CD14-positive monocyte (primary cell): ENCODE measurements at regions not wholly inside any gene's neighbourhood (a gene's known extent, or its start where the extent isn't known, plus 50 kb on each side); places are given as distances from the start of the nearest gene placed in this dataset.

ENCODE experiments used
- DNase-seq, 3 donors: peaks; one replicate each; pipeline ENCODE4 v3.0.0-alpha.2; 2011 to 2022
- H2AFZ ChIP-seq: 2 replicates; pipeline ENCODE4 v1.6.0; 2012; ENCODE audit warnings: mild to moderate bottlenecking, low read depth, low read length, inconsistent platforms; ENCODE audit not compliant: insufficient read depth, poor library complexity, severe bottlenecking
- H3K27ac ChIP-seq, 2 donors: 1 replicate in 1 of 2; 2 replicates in 1 of 2; pipeline ENCODE4 v1.5.1; 2012 to 2013; ENCODE audit warnings: low read length in 2 of 2, control low read depth in 1 of 2, inconsistent platforms in 1 of 2, low read depth in 1 of 2, mild to moderate bottlenecking in 1 of 2
- H3K27me3 ChIP-seq, 2 donors: one replicate each; pipeline versions ENCODE4 v1.6.0 to v1.6.1; 2011 to 2013; ENCODE audit warnings: low read length in 2 of 2; ENCODE audit not compliant: control insufficient read depth in 2 of 2, insufficient read depth in 2 of 2
- H3K36me3 ChIP-seq, 2 donors: replicated peaks in 1 of 2; 1 replicate in 1 of 2; 2 replicates in 1 of 2; pipeline versions ENCODE4 v1.5.1 to v1.6.1; 2012 to 2013; ENCODE audit warnings: low read length in 2 of 2, control low read depth in 1 of 2, inconsistent platforms in 1 of 2, mild to moderate bottlenecking in 1 of 2; ENCODE audit not compliant: insufficient read depth in 2 of 2, control insufficient read depth in 1 of 2
- H3K4me1 ChIP-seq, 2 donors: 1 replicate in 1 of 2; 2 replicates in 1 of 2; pipeline versions ENCODE4 v1.5.1 to v1.6.1; 2012 to 2013; ENCODE audit warnings: low read length in 2 of 2, control low read depth in 1 of 2, inconsistent platforms in 1 of 2, mild to moderate bottlenecking in 1 of 2, moderate library complexity in 1 of 2; ENCODE audit not compliant: insufficient read depth in 2 of 2, control insufficient read depth in 1 of 2
- H3K4me2 ChIP-seq: replicated peaks from 2 replicates; pipeline ENCODE3; 2012; ENCODE audit warnings: low read length, moderate library complexity, mild to moderate bottlenecking; ENCODE audit not compliant: poor library complexity, severe bottlenecking; ENCODE audit errors: extremely low read depth
- H3K4me3 ChIP-seq, 3 experiments: fragments of 200-600 bp in 1 of 3; sonication (generic) in 1 of 3; replicated peaks in 1 of 3; 1 replicate in 2 of 3; 2 replicates in 1 of 3; pipeline ENCODE4 v1.5.1; 2011 to 2013; ENCODE audit warnings: low read length in 3 of 3, mild to moderate bottlenecking in 3 of 3, control low read depth in 2 of 3, low read depth in 2 of 3, inconsistent platforms in 1 of 3, moderate library complexity in 1 of 3
- H3K79me2 ChIP-seq: 2 replicates; pipeline ENCODE4 v1.6.0; 2012; ENCODE audit warnings: mild to moderate bottlenecking, control low read depth, inconsistent platforms, low read length, moderate library complexity; ENCODE audit not compliant: insufficient read depth
- H3K9ac ChIP-seq: 2 replicates; pipeline ENCODE4 v1.6.0; 2017; ENCODE audit warnings: low read length, mild to moderate bottlenecking; ENCODE audit not compliant: insufficient read depth, poor library complexity, severe bottlenecking
- H3K9me3 ChIP-seq, 2 donors: replicated peaks in 1 of 2; 1 replicate in 1 of 2; 2 replicates in 1 of 2; pipeline versions ENCODE4 v1.5.1 to v1.6.1; 2012 to 2013; ENCODE audit warnings: low read length in 2 of 2, control low read depth in 1 of 2; ENCODE audit not compliant: control insufficient read depth in 1 of 2, insufficient read depth in 1 of 2
- H4K20me1 ChIP-seq: 2 replicates; pipeline ENCODE4 v1.6.0; 2012; ENCODE audit warnings: mild to moderate bottlenecking, low read length, control low read depth, moderate library complexity; ENCODE audit not compliant: insufficient read depth
- H3K27ac Mint-ChIP-seq, 7 donors: one replicate each; pipeline ENCODE4 v1.8.0; 2020; ENCODE audit warnings: mild to moderate bottlenecking in 7 of 7, mixed read lengths in 7 of 7, moderate library complexity in 6 of 7, inconsistent platforms in 2 of 7
- H3K27me3 Mint-ChIP-seq, 3 donors: one replicate each; pipeline ENCODE4 v1.8.0; 2021 to 2022; ENCODE audit warnings: low read depth in 3 of 3, mild to moderate bottlenecking in 3 of 3, mixed read lengths in 3 of 3, moderate library complexity in 3 of 3, inconsistent platforms in 1 of 3
- H3K36me3 Mint-ChIP-seq, 2 donors: one replicate each; pipeline ENCODE4 v1.8.0; 2020; ENCODE audit warnings: mixed read lengths in 2 of 2, inconsistent platforms in 1 of 2, mild to moderate bottlenecking in 1 of 2
- H3K4me1 Mint-ChIP-seq: one replicate; pipeline ENCODE4 v1.8.0; 2020; ENCODE audit warnings: mild to moderate bottlenecking, mixed read lengths
- H3K4me3 Mint-ChIP-seq, 2 donors: one replicate each; pipeline ENCODE4 v1.8.0; 2020; ENCODE audit warnings: mild to moderate bottlenecking in 2 of 2, mixed read lengths in 2 of 2, moderate library complexity in 1 of 2
- H3K9me3 Mint-ChIP-seq, 7 donors: one replicate each; pipeline ENCODE4 v1.8.0; 2020 to 2022; ENCODE audit warnings: mixed read lengths in 7 of 7, mild to moderate bottlenecking in 6 of 7, moderate library complexity in 6 of 7, inconsistent platforms in 2 of 7
- CTCF ChIP-seq: fragments of 200-600 bp; IDR thresholded peaks from one replicate; pipeline ENCODE4 v1.8.0; 2022; ENCODE audit warnings: antibody characterized with exemption, mild to moderate bottlenecking
- WGBS: methylation state at CpG from one replicate; pipeline ENCODE4 v1.1.5; 2013; ENCODE audit warnings: missing lambda C conversion rate; ENCODE audit not compliant: insufficient coverage; 5-methylcytosine and 5-hydroxymethylcytosine counted together
- intact Hi-C, 2 donors: fragments of 100-400 bp; cut with micrococcal nuclease; formaldehyde crosslinking; loops; one replicate each; pipeline versions ENCODE4 v1.15.0 to v1.15.1; 2023

GRCh38 chr15:85867250-85867649 lies 72.5 kb upstream of the KLHL25 start:
- no peaks in the 10 kb centered on the region for H4K20me1 ChIP-seq
- H3K9ac ChIP-seq = no peak overlapping the region
- intact Hi-C loops = no loop called here
- peaks cover 0 to 2% of the 10 kb centered on the region in 2 donors for H3K27me3 ChIP-seq
- no peaks in the 10 kb centered on the region for H3K79me2 ChIP-seq
- no CpG with 5 or more reads among the region's 5 CpGs for WGBS
- no peaks in the 10 kb centered on the region for H3K9me3 Mint-ChIP-seq
- H3K27ac ChIP-seq = no peak overlapping the region
- peaks cover 9 to 18% (median 12%) of the 10 kb centered on the region in 3 donors for H3K27me3 Mint-ChIP-seq
- H3K9me3 ChIP-seq = no peaks in the 10 kb centered on the region
- H2AFZ ChIP-seq = no peak overlapping the region
- H3K4me2 ChIP-seq = no peak overlapping the region
- no peaks in the 10 kb centered on the region for H3K4me1 Mint-ChIP-seq
- no peaks in the 10 kb centered on the region for H3K36me3 Mint-ChIP-seq
- no peak for DNase-seq
- H3K4me1 ChIP-seq = no peaks in the 10 kb centered on the region
- no peak overlapping the region for H3K4me3 Mint-ChIP-seq
- H3K4me3 ChIP-seq = no peak overlapping the region
- no peak overlapping the region for H3K27ac Mint-ChIP-seq
- no peak for TF ChIP-seq CTCF
- H3K36me3 ChIP-seq = no peaks in the 10 kb centered on the region

- TF ChIP-seq CTCF = no peak
- H3K4me3 ChIP-seq = no peak overlapping the region
- no peak overlapping the region for H3K4me3 Mint-ChIP-seq
- H4K20me1 ChIP-seq = no peaks in the 10 kb centered on the region
- no peaks in the 10 kb centered on the region for H3K4me1 ChIP-seq
- H2AFZ ChIP-seq = no peak overlapping the region
- H3K4me1 Mint-ChIP-seq = no peaks in the 10 kb centered on the region
- H3K9ac ChIP-seq = no peak overlapping the region
- WGBS = 100% methylated on average over 1 of the region's 4 CpGs
- no peaks in the 10 kb centered on the region for H3K36me3 ChIP-seq
- no peak overlapping the region for H3K4me2 ChIP-seq
- no peak for DNase-seq
- intact Hi-C loops = no loop called here
- H3K79me2 ChIP-seq = no peaks in the 10 kb centered on the region
- no peaks in the 10 kb centered on the region for H3K9me3 Mint-ChIP-seq
- H3K27me3 ChIP-seq = peaks cover 0 to 2% of the 10 kb centered on the region in 2 donors
- H3K27ac ChIP-seq = no peak overlapping the region
- H3K27me3 Mint-ChIP-seq = peaks cover 8 to 15% (median 10%) of the 10 kb centered on the region in 3 donors
- H3K9me3 ChIP-seq = no peaks in the 10 kb centered on the region
- H3K36me3 Mint-ChIP-seq = no peaks in the 10 kb centered on the region
- no peak overlapping the region for H3K27ac Mint-ChIP-seq
These were observed 74.4 kb upstream of the KLHL25 start for GRCh38 chr15:85869124-85869523.
